ENCODE measurements at regions not wholly inside any gene's neighbourhood (a gene's known extent, or its start where the extent isn't known, plus 50 kb on each side); places are given as distances from the start of the nearest gene placed in this dataset.

GRCh38 chr2:217268978-217269377 lies 409.1 kb upstream of the TNP1 start:
- intact Hi-C loops (cut with DNase I), result no loop called here
- Histone ChIP-seq H3K9me3 (no peaks in the 10 kb centered on the region), H3K27me3 (replicated peaks; ENCODE audit: insufficient read depth) (no peaks in the 10 kb centered on the region), H3K4me3 (no peak overlapping the region), H3K4me1 (replicated peaks) (no peaks in the 10 kb centered on the region), H3K36me3 (no peaks in the 10 kb centered on the region), H3K27ac (no peak overlapping the region)
- DNase-seq (ENCODE audit: low spot score), result no peak
- 91% methylated on average over 7 of the region's 7 CpGs for WGBS
- TF ChIP-seq POLR2AphosphoS5 (IDR thresholded peaks at IDR 0.05) (no peak), POLR2A (IDR thresholded peaks at IDR 0.05) (no peak)

GRCh38 chr2:217267758-217268157 lies 407.9 kb upstream of the TNP1 start:
- Histone ChIP-seq H3K9me3 (no peaks in the 10 kb centered on the region), H3K27me3 (replicated peaks; ENCODE audit: insufficient read depth) (no peaks in the 10 kb centered on the region), H3K4me1 (replicated peaks) (no peaks in the 10 kb centered on the region), H3K36me3 (no peaks in the 10 kb centered on the region), H3K27ac (no peak overlapping the region), H3K4me3 (no peak overlapping the region)
- intact Hi-C loops (cut with DNase I), result no loop called here
- WGBS, result 94% methylated on average over 1 of the region's 1 CpG
- TF ChIP-seq POLR2A (IDR thresholded peaks at IDR 0.05) (no peak), CTCF (IDR thresholded peaks at IDR 0.05) (no peak), POLR2AphosphoS5 (IDR thresholded peaks at IDR 0.05) (no peak)
- DNase-seq (ENCODE audit: low spot score), result no peak

GRCh38 chr2:217263756-217264155 lies 403.9 kb upstream of the TNP1 start:
- Histone ChIP-seq H3K36me3 (no peaks in the 10 kb centered on the region), H3K4me1 (replicated peaks) (peaks cover 9% of the 10 kb centered on the region), H3K9me3 (no peaks in the 10 kb centered on the region), H3K27ac (peak overlapping the region in 1 of 2 donors; percentile 26), H3K27me3 (replicated peaks; ENCODE audit: insufficient read depth) (no peaks in the 10 kb centered on the region), H3K4me3 (no peak overlapping the region)
- TF ChIP-seq CTCF (IDR thresholded peaks at IDR 0.05) (no peak), POLR2AphosphoS5 (IDR thresholded peaks at IDR 0.05) (peak; percentile 87)
- DNase-seq (ENCODE audit: low spot score), result peak; percentile 20
- intact Hi-C loops (cut with DNase I), result no loop called here
- 21% methylated on average over 3 of the region's 3 CpGs for WGBS

- TF ChIP-seq POLR2A (IDR thresholded peaks at IDR 0.05) (no peak), CTCF (IDR thresholded peaks at IDR 0.05) (no peak), POLR2AphosphoS5 (IDR thresholded peaks at IDR 0.05) (no peak)
- 47% methylated on average over 2 of the region's 2 CpGs for WGBS
- no peaks in the 10 kb centered on the region for H3K27me3 ChIP-seq (replicated peaks; ENCODE audit: insufficient read depth)
- H3K9me3 ChIP-seq, result no peaks in the 10 kb centered on the region
- DNase-seq (ENCODE audit: low spot score), result no peak
- peaks cover 9% of the 10 kb centered on the region for H3K4me1 ChIP-seq (replicated peaks)
- intact Hi-C loops (cut with DNase I), result no loop called here
- no peaks in the 10 kb centered on the region for H3K36me3 ChIP-seq
- H3K4me3 ChIP-seq, result no peak overlapping the region
- H3K27ac ChIP-seq, result peak overlapping the region in 1 of 2 donors; percentile 26
Measured at GRCh38 chr2:217262911-217263310, 403.0 kb upstream of the TNP1 start.

GRCh38 chr2:217261452-217261851 lies 401.6 kb upstream of the TNP1 start:
- Histone ChIP-seq H3K27me3 (replicated peaks; ENCODE audit: insufficient read depth) (no peaks in the 10 kb centered on the region), H3K9me3 (no peaks in the 10 kb centered on the region), H3K36me3 (no peaks in the 10 kb centered on the region), H3K4me3 (no peak overlapping the region), H3K27ac (no peak overlapping the region), H3K4me1 (replicated peaks) (peaks cover 9% of the 10 kb centered on the region)
- intact Hi-C loops (cut with DNase I), result no loop called here
- WGBS, result 58% methylated on average over 4 of the region's 4 CpGs
- TF ChIP-seq POLR2A (IDR thresholded peaks at IDR 0.05) (no peak), POLR2AphosphoS5 (IDR thresholded peaks at IDR 0.05) (no peak), CTCF (IDR thresholded peaks at IDR 0.05) (no peak)
- no peak for DNase-seq (ENCODE audit: low spot score)

All from prostate gland (tissue), 2 donors.